Suprapubic skin (tissue), 4 donors: ENCODE measurements at regions not wholly inside any gene's neighbourhood (a gene's known extent, or its start where the extent isn't known, plus 50 kb on each side); places are given as distances from the start of the nearest gene placed in this dataset.
"Not testable (repeated sequence)": the region's sequence is repeated elsewhere in the genome, so short reads cannot be mapped to it uniquely, and the experiment has no call there.

ENCODE experiments used
- DNase-seq, 2 donors: peaks; one replicate each; pipeline ENCODE4 v3.0.0-alpha.2; 2019; ENCODE audit warnings: low spot score in 2 of 2
- H3K27ac ChIP-seq: fragments of 200-600 bp; sonication (generic); one replicate; pipeline ENCODE4 v1.5.1; 2019
- H3K27me3 ChIP-seq: fragments of 200-600 bp; sonication (generic); one replicate; pipeline ENCODE4 v1.5.1; 2019
- H3K36me3 ChIP-seq: fragments of 200-600 bp; sonication (generic); one replicate; pipeline ENCODE4 v1.5.1; 2019
- H3K4me1 ChIP-seq: fragments of 200-600 bp; sonication (generic); one replicate; pipeline ENCODE4 v1.5.1; 2019
- H3K4me3 ChIP-seq: fragments of 200-600 bp; sonication (generic); one replicate; pipeline ENCODE4 v1.5.1; 2019; ENCODE audit warnings: mild to moderate bottlenecking
- H3K9me3 ChIP-seq: fragments of 200-600 bp; sonication (generic); one replicate; pipeline ENCODE4 v1.5.1; 2019
- CTCF ChIP-seq, 2 donors: fragments of 200-600 bp in 1 of 2; fragments of 450-650 bp in 1 of 2; sonication (generic) in 1 of 2; IDR thresholded peaks; one replicate each; pipeline ENCODE4 v1.5.1; 2016 to 2019; ENCODE audit warnings: antibody characterized with exemption in 2 of 2, mild to moderate bottlenecking in 1 of 2, moderate library complexity in 1 of 2
- EP300 ChIP-seq: sonication (generic); formaldehyde crosslinking; IDR thresholded peaks from one replicate; pipeline ENCODE4 v1.6.1; 2017; ENCODE audit warnings: antibody characterized with exemption
- POLR2A ChIP-seq, 2 donors: fragments of 450-650 bp; IDR thresholded peaks; one replicate each; pipeline ENCODE4 v1.6.1; 2017; ENCODE audit warnings: antibody characterized with exemption in 2 of 2, mild to moderate bottlenecking in 2 of 2, moderate library complexity in 2 of 2
- POLR2AphosphoS5 ChIP-seq, 3 donors: sonication (generic); formaldehyde crosslinking; IDR thresholded peaks; one replicate each; pipeline ENCODE4 v1.6.1; 2017; ENCODE audit warnings: antibody characterized with exemption in 3 of 3
- WGBS: methylation state at CpG from one replicate; pipeline ENCODE4 v1.1.5; 2018; 5-methylcytosine and 5-hydroxymethylcytosine counted together

GRCh38 chr7:79982141-79982770 lies 152.4 kb upstream of the GNAI1 start:
- Histone ChIP-seq H3K4me3 (no peak overlapping the region), H3K27ac (no peak overlapping the region), H3K4me1 (no peaks in the 10 kb centered on the region), H3K36me3 (no peaks in the 10 kb centered on the region), H3K9me3 (no peaks in the 10 kb centered on the region), H3K27me3 (no peaks in the 10 kb centered on the region)
- WGBS = 48% methylated on average over 2 of the region's 2 CpGs
- TF ChIP-seq CTCF (IDR thresholded peaks at IDR 0.05) = no peak
- no peak for TF ChIP-seq POLR2AphosphoS5 (IDR thresholded peaks at IDR 0.05)
- no peak for TF ChIP-seq POLR2A (IDR thresholded peaks at IDR 0.05)
- no peak for TF ChIP-seq EP300
- no peak for DNase-seq

- H3K36me3 ChIP-seq = no peaks in the 10 kb centered on the region
- no peak overlapping the region for H3K4me3 ChIP-seq
- TF ChIP-seq POLR2A (IDR thresholded peaks at IDR 0.05) = no peak
- no peak for TF ChIP-seq EP300
- no peak for TF ChIP-seq POLR2AphosphoS5 (IDR thresholded peaks at IDR 0.05)
- 54% methylated on average over 1 of the region's 1 CpG for WGBS
- DNase-seq = no peak
- no peaks in the 10 kb centered on the region for H3K4me1 ChIP-seq
- H3K27me3 ChIP-seq = no peaks in the 10 kb centered on the region
- H3K9me3 ChIP-seq = no peaks in the 10 kb centered on the region
- no peak overlapping the region for H3K27ac ChIP-seq
Measured at GRCh38 chr7:79980376-79980775, 154.3 kb upstream of the GNAI1 start.

GRCh38 chr7:79979437-79979836 lies 155.2 kb upstream of the GNAI1 start:
- TF ChIP-seq CTCF (IDR thresholded peaks at IDR 0.05) (no peak), POLR2AphosphoS5 (IDR thresholded peaks at IDR 0.05) (no peak), POLR2A (IDR thresholded peaks at IDR 0.05) (no peak), EP300 (no peak)
- Histone ChIP-seq H3K27me3 (no peaks in the 10 kb centered on the region), H3K27ac (no peak overlapping the region), H3K4me3 (no peak overlapping the region), H3K36me3 (no peaks in the 10 kb centered on the region), H3K4me1 (no peaks in the 10 kb centered on the region), H3K9me3 (no peaks in the 10 kb centered on the region)
- 84% methylated on average over 2 of the region's 2 CpGs for WGBS
- no peak for DNase-seq

GRCh38 chr7:79977481-79977880 lies 157.2 kb upstream of the GNAI1 start:
- WGBS = 90% methylated on average over 4 of the region's 16 CpGs
- no peak overlapping the region for H3K4me3 ChIP-seq
- H3K36me3 ChIP-seq = no peaks in the 10 kb centered on the region
- no peaks in the 10 kb centered on the region for H3K27me3 ChIP-seq
- no peaks in the 10 kb centered on the region for H3K4me1 ChIP-seq
- no peak for TF ChIP-seq POLR2AphosphoS5 (IDR thresholded peaks at IDR 0.05)
- no peak for TF ChIP-seq EP300
- no peak for TF ChIP-seq CTCF (IDR thresholded peaks at IDR 0.05)
- TF ChIP-seq POLR2A (IDR thresholded peaks at IDR 0.05) = no peak
- H3K27ac ChIP-seq = no peak overlapping the region
- DNase-seq = no peak
- H3K9me3 ChIP-seq = no peaks in the 10 kb centered on the region

- not testable (repeated sequence) for H3K27me3 ChIP-seq, DNase-seq, H3K9me3 ChIP-seq, H3K4me1 ChIP-seq, H3K36me3 ChIP-seq, H3K4me3 ChIP-seq, H3K27ac ChIP-seq
- 77% methylated on average over 5 of the region's 5 CpGs for WGBS
Measured at GRCh38 chr7:79976711-79977020, 158.0 kb upstream of the GNAI1 start.

- 96% methylated on average over 26 of the region's 26 CpGs for WGBS
Measured at GRCh38 chr7:79975986-79976710, 158.5 kb upstream of the GNAI1 start.

GRCh38 chr7:79973455-79973854 lies 161.2 kb upstream of the GNAI1 start:
- TF ChIP-seq EP300 (no peak), POLR2AphosphoS5 (IDR thresholded peaks at IDR 0.05) (no peak), CTCF (IDR thresholded peaks at IDR 0.05) (no peak), POLR2A (IDR thresholded peaks at IDR 0.05) (no peak)
- H3K27me3 ChIP-seq = no peaks in the 10 kb centered on the region
- H3K9me3 ChIP-seq = no peaks in the 10 kb centered on the region
- DNase-seq = no peak
- H3K36me3 ChIP-seq = no peaks in the 10 kb centered on the region
- H3K4me1 ChIP-seq = no peaks in the 10 kb centered on the region
- 92% methylated on average over 1 of the region's 1 CpG for WGBS
- H3K4me3 ChIP-seq = no peak overlapping the region
- no peak overlapping the region for H3K27ac ChIP-seq

More at GRCh38 chr7:79975986-79976710, 158.5 kb upstream of the GNAI1 start:
- H3K9me3 ChIP-seq, H3K4me3 ChIP-seq, DNase-seq, H3K27ac ChIP-seq, H3K36me3 ChIP-seq, H3K4me1 ChIP-seq, H3K27me3 ChIP-seq: not testable (repeated sequence)
